ENCODE measurements at regions not wholly inside any gene's neighbourhood (a gene's known extent, or its start where the extent isn't known, plus 50 kb on each side); places are given as distances from the start of the nearest gene placed in this dataset.
A peak's percentile ranks its signal among the peaks of the same experiment; 100 is the strongest.

- no peak for DNase-seq
Observed at GRCh38 chr2:172153156-172153555, 50.5 kb upstream of the DLX2 start.

GRCh38 chr2:172153757-172154156 lies 51.1 kb upstream of the DLX2 start:
- no peak for DNase-seq

GRCh38 chr2:172155752-172156151 lies 53.1 kb upstream of the DLX2 start:
- no peak for DNase-seq

- no peak for DNase-seq
Observed at GRCh38 chr2:172160839-172161238, 58.1 kb upstream of the DLX2 start.

GRCh38 chr2:172162225-172162733 lies 59.6 kb upstream of the DLX2 start:
- no peak for DNase-seq

- no peak for DNase-seq
Observed at GRCh38 chr2:172162739-172163336, 60.1 kb upstream of the DLX2 start.

GRCh38 chr2:172168917-172169346 lies 66.2 kb upstream of the DLX2 start:
- no peak for DNase-seq

- DNase-seq = no peak
Observed at GRCh38 chr2:172169611-172170010, 66.9 kb upstream of the DLX2 start.

GRCh38 chr2:172172513-172173173 lies 69.9 kb upstream of the DLX2 start:
- peak; percentile 4 to 19 for DNase-seq

GRCh38 chr2:172173174-172173706 lies 70.5 kb upstream of the DLX2 start:
- no peak for DNase-seq

- DNase-seq = no peak
Observed at GRCh38 chr2:172177581-172177980, 74.9 kb upstream of the DLX2 start.

GRCh38 chr2:172177996-172178395 lies 75.3 kb upstream of the DLX2 start:
- DNase-seq = no peak

GRCh38 chr2:172179045-172179701 lies 76.5 kb upstream of the DLX2 start:
- no peak for DNase-seq

- DNase-seq = no peak
Observed at GRCh38 chr2:172181840-172182239, 79.1 kb upstream of the DLX2 start.

GRCh38 chr2:172182624-172183023 lies 79.9 kb upstream of the DLX2 start:
- DNase-seq = no peak

GRCh38 chr2:172193331-172194089 lies 90.8 kb upstream of the DLX2 start:
- DNase-seq = no peak

- no peak for DNase-seq
Observed at GRCh38 chr2:172195836-172196376, 93.2 kb upstream of the DLX2 start.

GRCh38 chr2:172196768-172197431 lies 94.2 kb upstream of the DLX2 start:
- DNase-seq = no peak

- no peak for DNase-seq
Observed at GRCh38 chr2:172198361-172198760, 95.7 kb upstream of the DLX2 start.

GRCh38 chr2:172198908-172199307 lies 96.2 kb upstream of the DLX2 start:
- no peak for DNase-seq

- no peak for DNase-seq
Observed at GRCh38 chr2:172200495-172201085, 97.9 kb upstream of the DLX2 start.

GRCh38 chr2:172204309-172204708 lies 101.6 kb upstream of the DLX2 start:
- no peak for DNase-seq

Data from SHP77 (cell line).